ENCODE measurements at regions not wholly inside any gene's neighbourhood (a gene's known extent, or its start where the extent isn't known, plus 50 kb on each side); places are given as distances from the start of the nearest gene placed in this dataset.

- Histone ChIP-seq H3K9me3 (no peaks in the 10 kb centered on the region), H3K36me3 (no peaks in the 10 kb centered on the region), H3K4me1 (no peaks in the 10 kb centered on the region), H3K27ac (no peak overlapping the region), H3K4me3 (no peak overlapping the region), H3K27me3 (ENCODE audit: low read depth) (no peaks in the 10 kb centered on the region)
- DNase-seq (no peak), ATAC-seq (no peak)
- intact Hi-C loops (cut with DNase I): no loop called here
- no peak for TF ChIP-seq CTCF (IDR thresholded peaks at IDR 0.05)
Measured at GRCh38 chr11:127440616-127441015, 440.0 kb upstream of the KIRREL3 start.

- DNase-seq: no peak
- no peaks in the 10 kb centered on the region for H3K27me3 ChIP-seq (ENCODE audit: low read depth)
- no peak overlapping the region for H3K27ac ChIP-seq
- intact Hi-C loops (cut with DNase I): no loop called here
- H3K4me1 ChIP-seq: no peaks in the 10 kb centered on the region
- H3K9me3 ChIP-seq: no peaks in the 10 kb centered on the region
- no peak overlapping the region for H3K4me3 ChIP-seq
- no peak for ATAC-seq
- TF ChIP-seq CTCF (IDR thresholded peaks at IDR 0.05): no peak
- no peaks in the 10 kb centered on the region for H3K36me3 ChIP-seq
Measured at GRCh38 chr11:127425281-127425680, 424.7 kb upstream of the KIRREL3 start.

- no peaks in the 10 kb centered on the region for H3K36me3 ChIP-seq
- intact Hi-C loops (cut with DNase I): no loop called here
- no peaks in the 10 kb centered on the region for H3K9me3 ChIP-seq
- DNase-seq (no peak), ATAC-seq (no peak)
- no peaks in the 10 kb centered on the region for H3K4me1 ChIP-seq
- no peaks in the 10 kb centered on the region for H3K27me3 ChIP-seq (ENCODE audit: low read depth)
- TF ChIP-seq CTCF (IDR thresholded peaks at IDR 0.05): no peak
- H3K27ac ChIP-seq: no peak overlapping the region
- no peak overlapping the region for H3K4me3 ChIP-seq
Measured at GRCh38 chr11:127424661-127425060, 424.1 kb upstream of the KIRREL3 start.

GRCh38 chr11:127420139-127420538 lies 419.6 kb upstream of the KIRREL3 start:
- no peak for ATAC-seq
- H3K4me3 ChIP-seq: no peak overlapping the region
- no peak for TF ChIP-seq CTCF (IDR thresholded peaks at IDR 0.05)
- H3K9me3 ChIP-seq: no peaks in the 10 kb centered on the region
- H3K27me3 ChIP-seq (ENCODE audit: low read depth): no peaks in the 10 kb centered on the region
- intact Hi-C loops (cut with DNase I): no loop called here
- H3K27ac ChIP-seq: no peak overlapping the region
- H3K4me1 ChIP-seq: no peaks in the 10 kb centered on the region
- H3K36me3 ChIP-seq: no peaks in the 10 kb centered on the region
- no peak for DNase-seq

GRCh38 chr11:127412722-127413380 lies 412.3 kb upstream of the KIRREL3 start:
- Histone ChIP-seq H3K4me1 (no peaks in the 10 kb centered on the region), H3K27me3 (ENCODE audit: low read depth) (no peaks in the 10 kb centered on the region), H3K36me3 (no peaks in the 10 kb centered on the region), H3K9me3 (peaks cover 16% of the 10 kb centered on the region), H3K4me3 (no peak overlapping the region), H3K27ac (no peak overlapping the region)
- ATAC-seq (peak in 1 of 2 donors; percentile 17), DNase-seq (no peak)
- intact Hi-C loops (cut with DNase I): no loop called here
- no peak for TF ChIP-seq CTCF (IDR thresholded peaks at IDR 0.05)

Measured in lower lobe of right lung (tissue), 2 donors.